HG03565 (cell line): ENCODE measurements at regions not wholly inside any gene's neighbourhood (a gene's known extent, or its start where the extent isn't known, plus 50 kb on each side); places are given as distances from the start of the nearest gene placed in this dataset.
"Not testable (repeated sequence)": the region's sequence is repeated elsewhere in the genome, so short reads cannot be mapped to it uniquely, and the experiment has no call there.

Source experiments
- ATAC-seq: cut with Tn5 transposase; IDR thresholded peaks from one replicate; pipeline ENCODE4 v1.9.1; 2021; ENCODE audit warnings: mild to moderate bottlenecking, moderate library complexity; ENCODE audit not compliant: unreplicated experiment

DNA sequence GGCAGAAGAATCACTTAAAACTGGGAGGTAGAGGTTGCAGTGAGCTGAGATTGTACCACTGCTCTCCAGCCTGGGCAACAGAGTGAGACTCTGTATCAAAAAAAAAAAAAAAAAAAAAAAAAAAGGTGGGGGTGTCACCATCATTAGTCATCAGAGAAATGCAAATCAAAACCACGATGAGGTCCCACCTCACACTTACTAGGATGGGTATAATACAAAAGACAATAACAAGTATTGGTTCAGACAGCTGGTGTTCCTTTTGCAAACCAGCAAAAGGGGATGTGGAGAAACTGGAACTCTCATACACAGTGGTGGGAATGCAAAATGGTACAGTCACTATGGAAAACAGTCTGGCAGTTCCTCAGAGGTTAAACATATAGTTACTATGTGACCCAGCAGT is 78.7 kb upstream of the TSC22D2 start:
- no peak for ATAC-seq

DNA sequence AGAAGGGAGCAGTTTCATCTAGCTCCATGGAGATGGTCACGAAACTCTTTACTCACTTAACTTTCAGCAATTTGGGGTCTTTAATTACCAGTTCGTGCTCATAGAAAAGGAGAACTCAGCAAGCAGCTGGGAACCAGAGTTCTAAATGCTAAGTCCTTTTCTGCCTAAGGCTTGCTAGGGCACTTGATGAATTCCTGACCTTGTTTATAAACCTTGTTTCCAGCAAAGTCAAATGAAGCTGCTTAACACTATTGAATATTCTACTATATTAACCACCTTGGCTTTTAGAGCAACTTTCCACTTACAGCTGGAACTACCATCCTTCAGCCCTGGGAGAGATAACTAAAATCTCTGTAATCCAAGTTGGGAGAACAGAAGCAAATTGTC is 79.5 kb upstream of the TSC22D2 start:
- ATAC-seq: no peak

DNA sequence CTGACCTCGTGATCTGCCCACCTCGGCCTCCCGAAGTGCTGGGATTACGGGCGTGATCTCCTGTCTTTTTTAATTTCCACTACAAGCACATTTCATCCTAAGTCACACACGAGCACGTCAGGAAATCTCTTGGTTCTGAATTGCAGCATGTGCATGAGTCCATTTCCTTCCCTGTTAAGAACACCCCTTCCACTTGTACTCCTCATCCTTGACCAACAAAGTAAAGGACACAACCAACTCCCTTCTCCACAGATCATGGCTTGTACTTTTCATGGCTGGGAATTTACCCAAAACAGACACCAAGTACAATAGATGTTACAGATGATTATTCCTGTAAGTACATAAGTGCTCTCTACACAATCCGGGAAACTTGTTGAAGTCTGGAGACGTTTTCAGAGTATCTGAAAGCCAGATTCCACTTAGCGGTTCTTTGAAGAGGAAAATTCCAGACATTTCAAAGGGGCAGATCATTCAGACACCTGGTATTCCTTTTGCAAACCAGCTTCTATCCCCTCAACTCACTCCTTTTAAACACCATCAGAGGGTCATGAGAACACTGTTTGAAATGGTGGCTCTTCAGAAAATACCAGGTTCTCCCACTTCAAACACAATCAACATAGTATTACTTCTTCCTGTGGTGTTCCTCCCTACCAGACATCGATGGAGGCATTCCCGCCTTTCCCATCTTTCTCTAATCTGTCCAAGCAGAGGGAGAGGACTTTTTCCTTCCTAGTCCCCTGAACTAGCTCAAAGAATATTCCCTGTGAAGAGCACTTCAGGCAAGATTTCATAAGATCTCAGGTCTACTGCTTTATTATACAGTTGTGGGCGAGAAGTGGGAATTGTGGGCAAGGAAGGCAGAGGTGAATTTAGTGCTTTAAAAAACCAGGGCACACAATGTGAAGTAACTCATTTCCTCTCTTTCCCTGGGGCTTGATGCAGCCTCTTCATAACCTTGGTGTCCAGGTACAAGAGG is 80.1 kb upstream of the TSC22D2 start:
- no peak for ATAC-seq

DNA sequence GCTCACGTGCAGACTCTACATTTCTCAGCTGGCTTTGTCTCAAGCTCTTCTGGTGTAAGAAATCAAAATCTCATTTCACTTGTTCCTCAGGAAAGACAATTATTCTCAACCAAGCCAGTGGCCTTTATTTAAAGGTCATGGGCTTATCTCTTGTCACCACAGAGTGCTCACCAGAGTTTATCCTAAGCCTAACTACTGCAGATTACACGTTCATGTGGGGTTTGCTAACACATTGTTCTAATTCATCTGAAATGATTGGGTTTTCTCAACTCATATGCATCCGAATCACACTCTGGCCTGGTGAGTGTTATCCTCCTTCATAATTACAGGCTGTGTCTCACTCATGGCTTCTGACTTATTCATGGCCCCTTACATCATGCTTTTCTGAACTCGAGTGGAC is 83.3 kb upstream of the TSC22D2 start:
- no peak for ATAC-seq

DNA sequence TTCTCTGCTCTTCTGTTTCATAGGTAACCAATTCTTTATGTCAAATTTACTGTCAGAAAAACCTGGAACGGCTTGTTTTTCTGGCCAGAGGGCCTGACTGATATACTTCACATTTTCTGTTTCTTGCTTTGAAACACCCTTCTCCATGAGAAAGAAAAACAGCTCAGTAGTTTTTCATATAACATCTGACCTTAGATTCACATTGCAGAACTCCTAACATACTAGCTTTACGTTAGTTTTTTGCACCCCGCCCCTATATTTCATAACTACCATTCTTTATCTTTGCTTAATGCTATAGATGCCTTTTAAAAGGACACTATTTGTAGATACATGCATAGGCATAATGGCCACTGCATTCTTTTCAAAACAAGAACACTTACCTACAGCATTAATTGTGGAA is 83.9 kb upstream of the TSC22D2 start:
- ATAC-seq: no peak

DNA sequence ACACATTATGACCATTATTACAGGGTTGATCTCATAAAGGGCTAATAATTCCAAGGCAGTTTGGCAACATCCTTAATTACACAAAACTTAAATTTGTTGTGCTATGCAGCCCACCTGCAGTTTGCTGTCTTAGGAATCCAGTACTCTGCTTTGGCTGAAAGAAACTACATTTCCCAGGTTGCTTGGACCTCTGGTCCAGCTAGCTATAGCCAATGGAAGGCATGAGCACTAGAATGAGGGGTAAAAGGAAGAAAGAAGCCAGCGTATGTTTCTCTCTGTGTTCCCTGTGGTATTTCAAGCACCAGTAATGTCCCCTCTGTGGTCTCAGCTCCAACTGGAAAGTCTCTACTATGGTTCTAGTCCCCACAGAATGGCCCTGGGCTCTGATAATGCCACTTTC is 84.3 kb upstream of the TSC22D2 start:
- ATAC-seq: no peak

DNA sequence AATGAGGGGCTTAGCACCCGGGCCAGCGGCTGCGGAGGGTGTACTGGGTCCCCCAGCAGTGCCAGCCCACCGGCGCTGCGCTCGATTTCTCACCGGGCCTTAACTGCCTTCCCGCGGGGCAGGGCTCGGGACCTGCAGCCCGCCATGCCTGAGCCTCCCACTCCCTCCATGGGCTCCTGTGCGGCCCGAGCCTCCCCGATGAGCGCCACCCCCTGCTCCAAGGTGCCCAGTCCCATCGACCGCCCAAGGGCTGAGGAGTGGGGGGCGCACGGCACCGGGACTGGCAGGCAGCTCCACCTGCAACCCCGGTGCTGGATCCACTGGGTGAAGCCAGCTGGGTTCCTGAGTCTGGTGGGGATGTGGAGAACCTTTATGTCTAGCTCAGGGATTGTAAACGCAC is 85.0 kb upstream of the TSC22D2 start:
- not testable (repeated sequence) for ATAC-seq

DNA sequence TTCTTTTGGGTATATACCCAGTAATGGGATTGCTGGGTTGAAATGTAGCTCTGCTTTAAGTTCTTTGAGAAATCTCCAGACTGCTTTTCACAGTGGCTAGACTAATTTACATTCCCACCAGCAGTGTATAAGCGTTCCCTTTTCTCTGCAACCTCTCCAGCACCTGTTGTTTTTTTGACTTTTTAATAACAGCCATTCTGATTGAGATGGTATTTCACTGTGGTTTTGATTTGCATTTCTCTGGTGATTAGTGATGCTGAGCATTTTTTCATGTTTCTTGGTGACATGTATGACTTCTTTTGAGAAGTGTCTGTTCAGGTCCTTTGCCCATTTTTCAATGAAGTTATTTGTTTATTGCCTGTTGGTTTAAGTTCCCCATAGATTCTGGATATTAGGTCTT is 87.1 kb upstream of the TSC22D2 start:
- not testable (repeated sequence) for ATAC-seq

DNA sequence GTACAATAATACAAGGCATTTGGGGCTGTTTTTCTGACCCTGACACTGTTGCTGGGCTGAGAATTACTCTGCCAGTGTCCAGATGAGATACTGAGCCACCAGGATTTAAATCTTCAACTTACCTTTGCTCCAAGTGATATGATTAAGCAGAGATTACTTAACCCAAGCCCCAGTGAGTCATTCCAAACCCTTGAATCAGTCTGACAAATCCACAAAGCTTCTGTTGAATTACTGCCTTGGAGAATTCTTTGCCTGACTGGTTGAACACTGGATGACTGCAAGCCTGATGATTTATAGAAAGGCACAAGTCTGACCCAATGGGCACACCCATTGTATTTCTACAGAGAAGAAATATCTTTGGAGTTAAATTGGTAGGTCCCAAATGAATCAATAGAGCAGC is 88.2 kb upstream of the TSC22D2 start:
- ATAC-seq: no peak

DNA sequence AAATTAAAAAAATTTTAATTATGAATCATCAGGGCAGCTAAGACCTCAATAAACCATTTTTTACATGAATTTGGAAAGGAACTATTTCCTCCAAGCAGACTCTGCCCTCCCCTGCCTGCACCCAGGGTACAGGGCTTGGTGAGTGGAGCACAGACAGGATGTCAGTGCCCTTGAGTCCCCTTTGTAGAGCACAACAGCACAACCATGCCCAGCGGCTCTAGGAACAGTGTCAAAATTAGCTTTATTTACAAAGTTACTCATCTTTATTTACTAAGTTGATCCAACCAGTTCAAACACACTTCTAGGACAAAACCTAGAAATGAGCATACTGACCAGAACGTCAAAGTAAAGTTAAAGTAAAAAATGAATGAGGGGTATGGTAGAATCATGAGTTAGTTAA is 90.6 kb upstream of the TSC22D2 start:
- no peak for ATAC-seq

DNA sequence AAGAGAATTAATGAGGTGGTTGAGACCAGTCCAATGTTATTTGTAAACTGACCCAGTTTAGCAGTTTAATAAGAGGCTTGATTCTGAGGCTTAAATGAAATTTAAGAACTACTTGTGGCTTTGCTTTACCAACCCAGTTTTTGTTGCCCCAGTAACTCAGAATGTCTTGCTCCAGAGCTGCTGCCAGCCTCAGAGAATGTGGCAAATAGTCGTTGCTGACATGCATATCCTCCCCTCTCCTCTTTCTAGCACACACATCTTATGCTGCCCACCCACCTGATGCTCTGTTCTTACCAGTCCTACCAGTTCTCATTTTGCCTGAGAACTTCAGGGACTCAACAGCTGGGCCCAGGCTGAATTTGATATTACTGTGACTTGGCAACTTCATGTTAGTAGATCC is 92.4 kb upstream of the TSC22D2 start:
- ATAC-seq: no peak

DNA sequence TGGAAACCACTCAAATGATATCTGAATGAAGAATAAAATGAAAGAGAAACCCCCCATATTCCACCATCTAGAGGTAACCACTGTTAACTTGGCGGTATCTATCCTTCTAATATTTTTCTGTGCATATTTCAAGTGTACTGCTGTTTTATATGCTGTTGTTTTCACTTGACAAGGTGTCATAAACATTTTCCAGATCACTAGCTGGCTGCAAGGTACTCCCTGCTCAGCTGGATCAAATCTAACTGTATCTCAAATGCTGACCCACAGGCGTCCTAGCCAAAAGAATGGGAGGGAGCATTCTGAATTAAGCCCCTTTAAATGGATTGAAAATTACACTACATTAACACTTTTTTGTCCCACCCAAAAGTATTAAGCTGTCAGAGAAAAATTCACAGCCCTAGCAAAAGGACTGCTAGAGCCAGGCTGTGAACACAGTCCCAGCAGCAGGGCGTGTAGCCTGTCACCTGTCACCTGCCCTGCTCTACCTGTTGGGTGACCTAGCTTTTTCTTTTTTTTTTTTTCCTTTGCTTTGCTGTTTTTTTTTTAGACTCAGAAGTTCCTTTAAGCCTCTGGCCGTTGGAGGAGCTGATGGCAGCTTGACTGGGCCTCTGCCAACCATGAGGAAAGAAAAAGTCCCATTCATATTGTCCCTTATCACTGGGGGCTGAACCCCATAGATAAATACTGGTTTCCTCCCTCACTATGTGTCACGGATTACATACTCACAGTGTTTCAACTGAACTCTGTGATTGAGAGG is 93.7 kb upstream of the TSC22D2 start:
- ATAC-seq: no peak

DNA sequence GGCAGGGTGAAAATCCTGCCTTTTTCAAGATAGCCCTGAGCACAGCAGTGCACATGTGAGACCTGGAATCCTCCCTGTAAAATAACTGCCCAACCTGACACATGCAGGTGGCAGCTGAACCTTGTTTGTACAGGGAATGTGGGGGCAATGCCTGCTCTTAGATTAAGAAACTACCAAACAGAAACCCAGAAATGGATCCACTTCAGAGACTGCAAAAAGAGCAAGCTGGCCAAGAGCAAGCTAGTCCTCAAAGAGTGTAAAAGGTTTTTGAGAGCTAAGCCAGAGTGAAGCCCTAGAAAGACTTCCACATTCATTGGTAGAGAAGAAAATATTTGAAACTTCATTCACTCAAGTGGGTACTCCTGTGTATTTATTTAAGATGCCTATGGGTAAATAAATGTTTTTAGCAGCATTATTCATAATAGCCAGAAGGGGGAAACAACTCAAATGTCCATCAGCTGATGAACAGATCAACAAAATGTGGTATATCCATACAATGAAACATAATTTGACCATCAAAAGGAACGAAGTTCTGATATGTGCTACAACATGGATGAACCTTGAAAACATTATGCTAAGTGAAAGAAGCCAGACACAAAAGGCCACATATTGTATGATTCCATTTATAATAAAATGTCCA is 96.0 kb upstream of the TSC22D2 start:
- ATAC-seq: no peak

DNA sequence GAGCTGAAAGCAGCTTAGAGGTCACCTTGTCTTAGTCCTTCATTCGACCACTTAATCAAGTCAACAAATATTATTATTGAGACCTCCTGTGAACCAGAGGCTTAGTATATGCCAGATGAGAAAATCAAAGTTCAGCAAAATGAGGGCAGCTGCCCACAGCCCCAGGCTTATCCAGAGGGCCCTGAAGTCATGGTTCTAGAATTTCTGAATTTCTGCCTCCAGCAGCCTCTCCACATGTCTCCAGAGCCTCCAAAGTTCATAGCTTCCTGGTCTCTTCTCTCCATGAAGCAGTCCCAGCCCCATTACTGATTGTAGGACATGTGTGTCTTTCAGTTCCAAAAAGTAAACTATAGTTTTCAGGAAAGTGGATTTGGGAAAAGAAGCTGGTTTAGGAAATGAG is 96.9 kb upstream of the TSC22D2 start:
- no peak for ATAC-seq

DNA sequence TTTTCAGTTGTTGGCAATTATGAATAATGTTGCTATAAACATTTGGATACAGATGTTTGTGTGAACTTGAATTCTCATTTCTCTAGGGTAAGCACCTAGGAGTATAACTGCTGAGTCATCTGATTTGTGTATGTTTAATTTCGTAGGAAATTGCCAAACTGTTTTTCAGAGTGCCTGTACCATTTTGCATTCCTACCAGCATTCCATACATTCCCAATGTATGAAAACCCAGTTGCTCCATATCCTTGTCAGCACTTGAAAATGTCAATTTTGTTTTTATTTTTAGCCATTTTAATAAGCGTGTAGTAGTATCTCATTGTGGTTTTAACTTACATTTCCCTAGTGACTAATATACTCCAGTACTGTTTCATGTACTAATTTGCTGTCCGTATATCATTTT is 98.5 kb upstream of the TSC22D2 start:
- ATAC-seq: no peak

DNA sequence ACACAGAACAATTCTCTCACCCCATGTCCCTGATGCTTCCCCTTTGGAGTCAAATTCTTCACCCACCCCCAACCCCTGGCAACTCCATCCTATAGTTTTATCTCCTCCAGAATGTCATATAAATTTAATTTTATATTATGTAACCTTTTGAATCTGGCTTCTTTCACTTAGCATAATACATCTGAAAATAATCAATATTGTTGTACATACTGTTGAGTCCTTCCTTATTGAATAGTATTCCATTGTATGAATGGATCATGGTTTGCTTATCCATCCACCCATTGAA is 98.9 kb upstream of the TSC22D2 start:
- no peak for ATAC-seq

DNA sequence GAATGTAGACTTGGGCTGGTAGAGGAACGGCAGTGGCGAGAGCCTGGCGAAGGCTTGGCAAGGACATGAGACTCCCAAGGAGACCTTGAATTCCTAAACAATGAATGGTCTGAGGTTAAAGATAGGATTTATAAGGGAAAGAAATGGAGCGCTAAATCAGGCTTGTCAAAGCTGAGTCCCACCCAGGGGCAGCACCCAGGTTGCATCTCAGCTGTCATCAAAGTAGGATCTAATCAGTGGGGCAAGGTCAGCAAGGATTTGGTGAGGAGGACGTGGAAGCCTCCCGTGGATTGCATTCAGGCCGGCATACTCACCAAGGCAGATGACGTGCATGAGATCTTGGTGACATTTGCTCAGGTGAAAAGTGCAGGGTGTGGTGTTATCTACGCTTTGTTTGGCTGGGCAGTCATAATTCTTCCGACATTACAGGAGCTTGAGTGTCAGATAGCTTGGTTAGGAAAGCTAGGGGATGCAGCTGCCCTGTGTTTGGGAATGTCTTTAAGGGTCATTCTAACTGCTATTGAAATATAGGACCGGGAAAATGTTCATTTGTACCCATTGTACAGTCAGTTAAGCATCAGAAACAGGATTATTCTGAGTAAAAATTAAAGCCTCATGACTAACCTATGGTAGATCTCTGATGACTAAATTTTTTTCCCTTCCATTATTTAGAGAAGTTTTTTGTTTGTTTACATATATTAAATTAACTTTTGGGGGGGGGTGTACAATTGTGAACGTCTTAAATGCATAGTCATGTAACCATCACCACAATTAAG is 99.4 kb upstream of the TSC22D2 start:
- ATAC-seq: no peak

DNA sequence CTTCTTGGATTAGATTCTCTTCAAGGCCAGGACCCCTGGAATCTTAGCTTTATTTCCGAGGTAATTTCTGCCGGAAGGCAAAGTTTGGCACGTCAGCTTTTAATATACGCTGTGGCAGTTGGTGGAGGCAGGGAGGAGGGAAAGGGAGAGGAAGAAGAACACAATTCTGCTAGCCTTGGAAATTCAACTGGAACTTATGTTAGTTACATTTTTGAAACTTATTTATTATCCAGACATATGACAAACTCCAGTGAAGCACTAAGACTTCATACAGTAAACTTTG is 100.1 kb upstream of the TSC22D2 start:
- ATAC-seq: no peak

DNA sequence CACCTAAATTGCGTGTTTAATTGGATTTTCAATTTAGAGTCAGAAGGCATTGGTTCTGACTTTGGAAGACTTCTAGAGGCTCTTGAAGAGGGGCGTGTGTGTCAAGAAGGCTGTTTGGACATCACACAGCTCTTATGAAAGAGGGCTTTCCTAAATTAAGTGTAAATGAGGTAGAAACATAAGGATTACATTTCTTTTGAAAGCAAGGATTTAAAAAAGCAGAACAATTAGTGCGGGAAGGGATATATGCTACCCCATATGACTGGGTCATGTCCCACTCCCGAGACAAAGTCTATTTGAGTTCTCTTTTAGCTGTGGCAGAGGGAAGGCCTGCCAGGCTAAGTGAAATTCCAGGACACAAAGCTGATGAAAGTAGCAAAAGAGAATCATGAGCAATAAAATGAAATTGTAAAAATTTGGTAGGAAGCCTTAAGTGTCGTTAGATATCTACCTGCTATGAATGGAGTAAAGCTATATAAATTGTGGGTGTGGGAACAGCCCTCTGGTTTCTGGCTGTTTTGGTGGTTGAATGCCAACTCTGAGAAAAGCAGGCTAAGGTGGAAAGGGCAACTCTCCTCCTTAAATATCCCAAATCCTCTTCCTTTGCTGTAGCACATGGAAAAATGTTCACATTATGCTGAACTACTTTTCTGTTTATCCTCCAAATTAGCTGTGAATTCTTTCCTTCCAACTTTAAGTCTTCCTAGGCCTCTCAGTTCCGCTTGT is 100.6 kb upstream of the TSC22D2 start:
- ATAC-seq: no peak

DNA sequence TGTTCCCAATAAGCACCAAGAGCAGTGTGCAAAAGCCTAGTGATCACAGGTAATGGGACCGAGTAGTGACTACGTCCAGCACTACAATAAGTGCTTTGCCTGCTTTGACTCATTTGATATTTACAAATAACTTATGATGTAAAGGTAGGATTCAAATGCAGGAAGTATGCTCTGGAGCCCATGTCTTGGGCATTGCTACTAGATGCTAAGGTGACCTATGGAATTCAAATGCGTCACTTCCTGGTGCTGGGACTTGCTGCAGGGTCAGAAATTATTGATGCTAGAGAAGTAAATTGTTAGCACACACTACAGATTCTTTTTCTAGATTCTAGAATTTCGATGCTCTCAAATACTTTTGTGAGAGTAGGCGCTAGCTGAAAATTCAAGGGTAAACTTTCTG is 101.2 kb upstream of the TSC22D2 start:
- ATAC-seq: no peak

DNA sequence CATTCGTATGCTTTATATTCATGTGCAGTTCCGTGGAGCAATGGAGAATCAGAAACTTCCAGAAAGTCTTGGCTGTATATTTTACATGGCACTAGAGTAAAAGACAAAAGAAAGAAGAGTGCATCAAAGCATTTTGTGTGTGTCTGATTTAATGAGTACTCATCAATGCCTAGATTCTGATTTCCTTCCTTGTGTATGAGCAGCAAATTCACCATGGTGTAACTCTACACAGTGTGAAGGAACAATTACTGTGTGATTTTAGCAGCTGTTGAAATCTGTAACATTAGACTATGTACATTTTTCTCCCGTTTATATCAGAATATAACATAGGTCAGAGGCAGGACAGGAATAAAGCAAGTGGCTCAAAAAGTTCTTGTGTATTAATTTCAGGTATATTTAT is 102.0 kb upstream of the TSC22D2 start:
- ATAC-seq: no peak
